Embryonic facial prominence (tissue), 1 donor: ENCODE measurements at regions not wholly inside any gene's neighbourhood (a gene's known extent, or its start where the extent isn't known, plus 50 kb on each side); places are given as distances from the start of the nearest gene placed in this dataset.
A peak's percentile ranks its signal among the peaks of the same experiment; 100 is the strongest.
"Not testable (repeated sequence)": the region's sequence is repeated elsewhere in the genome, so short reads cannot be mapped to it uniquely, and the experiment has no call there.

ENCODE experiments used
- DNase-seq: peaks from one replicate; pipeline ENCODE4 v3.0.0-alpha.2; 2016; ENCODE audit errors: extremely low spot score

DNA sequence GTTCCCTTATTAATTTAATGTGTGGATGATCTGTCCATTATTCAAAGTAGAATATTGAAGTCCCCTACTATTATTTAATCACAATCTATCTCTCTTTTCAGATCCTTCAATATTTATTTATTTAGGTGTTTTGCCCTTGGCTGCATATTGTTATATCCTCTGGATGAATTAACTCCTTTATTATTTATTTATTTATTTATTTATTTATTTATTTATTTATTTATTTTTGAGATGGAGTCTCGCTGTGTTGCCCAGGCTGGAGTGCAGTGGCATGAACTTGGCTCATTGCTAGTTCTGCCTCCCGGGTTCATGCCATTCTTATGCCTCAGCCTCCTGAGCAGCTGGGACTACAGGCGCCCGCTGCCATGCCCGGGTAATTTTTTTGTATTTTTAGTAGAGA, 776.6 kb upstream of the NXPH2 start:
- DNase-seq: no peak

DNA sequence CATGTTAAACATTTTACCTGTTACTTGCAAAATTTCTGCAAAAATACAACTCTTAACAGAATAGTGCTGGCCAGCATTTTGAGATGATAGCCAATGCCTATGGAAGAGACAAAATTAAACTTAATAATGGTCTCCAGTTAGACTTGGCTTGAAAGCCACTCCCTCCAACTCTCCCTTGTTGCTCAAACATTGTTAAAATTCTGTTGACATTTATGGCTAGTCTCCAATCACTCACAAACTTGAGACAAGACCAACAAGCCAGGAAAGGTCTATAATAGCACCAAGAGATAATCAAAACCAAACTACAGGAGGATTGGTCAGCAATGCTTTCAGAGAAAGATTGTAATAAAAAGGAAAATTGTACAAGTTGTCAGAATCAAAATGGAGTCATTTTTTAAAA, 770.7 kb upstream of the NXPH2 start:
- no peak for DNase-seq

DNA sequence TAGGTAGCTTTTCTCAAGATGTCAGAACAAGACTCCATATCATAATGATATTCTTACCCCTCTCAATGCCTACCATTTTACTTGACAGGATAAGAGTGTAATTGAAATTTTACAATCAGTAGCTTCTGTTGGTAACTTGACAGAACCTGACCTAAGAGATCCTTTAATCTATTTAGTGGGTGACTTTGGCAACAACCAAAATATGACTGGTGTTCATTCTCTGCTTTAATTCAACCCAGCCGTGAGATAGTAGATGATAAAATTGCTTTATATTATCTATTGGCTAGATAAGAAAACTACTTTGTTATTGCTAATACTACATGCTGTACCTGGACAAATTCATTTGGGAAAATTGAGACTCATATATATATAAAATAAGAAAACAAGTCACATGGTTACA, 770.2 kb upstream of the NXPH2 start:
- no peak for DNase-seq

DNA sequence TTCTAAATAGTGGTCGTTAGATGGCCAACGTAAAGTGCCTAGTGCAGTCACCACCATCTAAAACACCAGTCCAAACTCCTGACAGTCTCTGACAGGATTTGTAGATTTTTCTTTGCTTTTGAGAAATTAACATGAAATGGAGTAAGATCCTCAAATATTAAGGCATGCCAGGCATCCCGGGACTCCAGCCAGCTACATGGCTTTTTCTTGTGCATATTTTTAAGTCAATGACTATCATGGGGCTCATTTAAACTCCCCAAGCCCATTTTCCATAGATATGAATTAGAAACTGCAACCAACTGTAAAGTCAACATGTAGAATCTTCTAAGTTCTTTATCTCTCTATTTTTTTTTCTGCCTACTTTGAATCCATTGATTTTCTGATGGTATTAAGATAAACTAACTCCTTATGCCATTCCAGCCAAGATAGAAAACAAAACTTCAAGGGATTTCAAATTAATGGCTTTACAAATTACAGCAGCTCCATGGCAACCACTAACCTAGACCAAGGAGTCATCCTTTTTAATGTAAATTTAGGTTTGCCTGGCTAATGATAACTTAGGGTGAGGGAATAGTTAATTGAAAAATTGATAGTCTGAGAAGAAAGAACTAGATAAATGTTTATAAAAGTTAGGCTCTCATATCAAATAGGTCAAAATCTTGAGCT, 764.1 kb upstream of the NXPH2 start:
- no peak for DNase-seq

DNA sequence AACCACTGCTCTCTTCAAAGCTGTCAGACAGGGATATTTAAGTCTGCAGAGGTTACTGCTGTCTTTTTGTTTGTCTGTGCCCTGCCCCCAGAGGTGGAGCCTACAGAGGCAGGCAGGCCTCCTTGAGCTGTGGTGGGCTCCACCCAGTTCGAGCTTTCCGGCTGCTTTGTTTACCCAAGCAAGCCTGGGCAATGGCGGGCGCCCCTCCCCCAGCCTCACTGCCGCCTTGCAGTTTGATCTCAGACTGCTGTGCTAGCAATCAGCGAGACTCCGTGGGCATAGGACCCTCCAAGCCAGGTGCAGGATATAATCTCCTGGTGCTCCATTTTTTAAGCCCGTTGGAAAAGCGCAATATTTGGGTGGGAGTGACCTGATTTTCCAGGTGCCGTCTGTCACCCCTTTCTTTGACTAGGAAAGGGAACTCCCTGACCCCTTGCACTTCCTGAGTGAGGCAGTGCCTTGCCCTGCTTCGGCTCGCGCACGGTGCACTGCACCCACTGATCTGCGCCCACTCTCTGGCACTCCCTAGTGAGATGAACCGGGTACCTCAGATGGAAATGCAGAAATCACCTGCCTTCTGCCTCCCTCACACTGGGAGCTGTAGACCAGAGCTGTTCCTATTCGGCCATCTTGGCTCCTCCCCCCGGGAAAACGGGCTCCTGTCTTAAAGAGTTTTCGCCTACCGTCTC, 758.3 kb upstream of the NXPH2 start:
- not testable (repeated sequence) for DNase-seq

DNA sequence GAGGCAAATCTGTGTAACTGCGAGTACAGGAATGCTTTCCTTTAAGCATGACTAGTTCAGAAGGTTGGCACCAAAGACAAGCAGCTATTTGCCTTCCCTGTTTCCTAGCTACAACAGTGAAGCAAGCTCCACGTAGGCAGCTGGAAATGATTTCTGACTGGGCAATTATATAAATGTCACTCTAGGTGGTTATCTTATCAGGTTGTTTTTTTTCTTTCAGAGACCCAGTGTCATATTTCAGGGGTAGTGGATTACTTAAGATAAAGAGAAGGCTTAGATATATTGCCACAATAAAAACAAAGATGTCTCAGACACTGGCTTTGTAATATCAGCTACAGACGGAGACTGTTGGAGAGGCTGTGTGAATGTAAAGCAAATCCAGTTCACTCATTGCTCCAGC, 748.9 kb upstream of the NXPH2 start:
- DNase-seq: peak; percentile 31

DNA sequence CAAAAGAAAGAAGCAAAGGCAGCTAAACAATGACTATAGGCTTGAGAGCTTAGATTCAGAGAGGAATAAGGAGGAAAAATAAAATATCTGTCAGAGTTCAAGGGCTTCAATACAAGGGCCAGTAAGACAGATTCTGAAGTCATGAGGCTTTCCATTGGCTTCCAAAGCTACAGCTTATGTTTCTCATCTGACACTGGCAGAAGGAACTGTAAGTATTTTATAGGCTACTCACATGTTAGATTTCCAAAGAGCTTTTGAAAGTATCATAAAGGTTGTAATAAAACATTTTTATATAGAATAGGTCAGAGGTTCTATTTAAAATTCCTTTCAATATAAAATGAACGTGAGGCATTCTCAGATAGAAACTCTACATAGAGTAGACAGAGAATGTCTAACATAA, 746.6 kb upstream of the NXPH2 start:
- DNase-seq: no peak

DNA sequence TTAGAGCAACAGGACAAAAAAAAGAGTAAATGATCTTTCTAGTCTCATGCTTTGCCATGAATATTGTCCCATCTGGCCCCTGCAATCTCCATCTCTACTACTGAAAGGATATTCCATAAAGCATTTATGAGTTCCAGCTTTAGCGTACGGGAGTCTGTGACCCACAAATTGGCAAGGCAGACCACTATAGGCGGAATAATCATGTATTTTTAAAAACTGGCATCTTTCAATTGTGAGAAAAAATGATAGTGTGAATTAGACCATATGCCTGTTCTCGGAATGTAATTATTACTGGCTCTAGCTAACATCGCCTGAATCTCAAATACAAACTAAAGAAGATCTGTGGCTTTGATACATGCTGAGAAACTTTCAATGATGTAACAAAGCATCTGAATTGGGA, 738.1 kb upstream of the NXPH2 start:
- no peak for DNase-seq

DNA sequence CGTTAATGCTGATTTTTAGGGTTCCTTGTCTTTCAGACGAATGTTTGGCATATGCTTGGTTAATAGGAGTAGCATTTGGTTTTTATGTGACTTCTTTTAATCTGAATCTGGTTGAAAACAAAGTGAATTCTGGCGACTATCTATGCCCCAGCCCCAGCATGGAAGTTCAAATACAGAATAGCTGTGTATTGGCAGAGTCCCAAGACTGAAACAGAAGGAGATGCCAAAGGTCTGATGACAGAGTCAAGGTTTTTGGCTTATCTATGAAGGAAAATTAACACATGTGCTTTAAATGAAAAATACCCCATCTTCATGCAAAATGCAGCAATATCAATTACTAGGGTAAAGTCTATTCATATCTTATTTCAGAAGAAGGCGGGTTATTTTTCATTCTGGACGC, 734.8 kb upstream of the NXPH2 start:
- no peak for DNase-seq

DNA sequence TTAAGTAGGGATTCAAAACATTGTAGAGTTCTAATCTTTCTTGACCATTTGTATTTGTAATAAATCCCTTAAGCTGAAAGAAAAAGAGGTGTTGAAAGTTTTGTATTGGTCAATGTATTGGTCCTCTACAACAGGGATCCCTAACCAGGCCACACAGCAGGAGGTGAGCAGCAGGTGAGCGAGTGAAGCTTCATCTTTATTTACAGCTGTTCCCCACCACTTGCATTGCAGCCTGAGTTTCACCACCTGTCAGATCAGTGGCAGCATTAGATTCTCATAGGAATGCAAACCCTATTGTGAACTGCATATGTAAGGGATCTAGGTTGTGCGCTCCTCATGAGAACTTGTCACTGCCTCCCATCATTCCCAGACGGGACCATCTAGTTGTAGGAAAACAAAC, 715.7 kb upstream of the NXPH2 start:
- DNase-seq: no peak

DNA sequence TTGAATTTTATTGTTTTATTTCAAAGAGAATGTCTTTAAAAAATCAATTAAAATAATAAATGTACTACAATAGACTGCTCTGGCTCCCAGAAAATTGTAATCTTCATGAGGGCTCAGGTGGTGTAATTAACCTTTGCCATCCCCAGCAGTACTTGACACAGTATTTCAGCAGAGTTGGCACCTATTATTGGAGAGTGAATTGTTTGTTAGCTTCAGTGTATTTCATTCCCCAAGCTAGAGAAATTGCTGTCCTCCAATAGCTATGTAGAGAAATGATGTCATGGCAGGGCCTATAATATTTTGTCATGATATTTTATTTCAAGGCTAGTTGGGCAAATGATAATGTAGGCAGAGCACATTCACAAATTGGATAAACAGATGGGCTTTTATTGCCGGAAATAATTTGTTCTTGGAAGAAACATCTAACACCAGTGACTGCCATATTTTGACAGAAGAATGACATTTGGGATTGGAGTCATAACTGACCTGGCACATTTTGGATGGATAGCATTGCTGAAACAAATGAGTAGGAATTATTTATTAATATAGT, 712.0 kb upstream of the NXPH2 start:
- DNase-seq: no peak

DNA sequence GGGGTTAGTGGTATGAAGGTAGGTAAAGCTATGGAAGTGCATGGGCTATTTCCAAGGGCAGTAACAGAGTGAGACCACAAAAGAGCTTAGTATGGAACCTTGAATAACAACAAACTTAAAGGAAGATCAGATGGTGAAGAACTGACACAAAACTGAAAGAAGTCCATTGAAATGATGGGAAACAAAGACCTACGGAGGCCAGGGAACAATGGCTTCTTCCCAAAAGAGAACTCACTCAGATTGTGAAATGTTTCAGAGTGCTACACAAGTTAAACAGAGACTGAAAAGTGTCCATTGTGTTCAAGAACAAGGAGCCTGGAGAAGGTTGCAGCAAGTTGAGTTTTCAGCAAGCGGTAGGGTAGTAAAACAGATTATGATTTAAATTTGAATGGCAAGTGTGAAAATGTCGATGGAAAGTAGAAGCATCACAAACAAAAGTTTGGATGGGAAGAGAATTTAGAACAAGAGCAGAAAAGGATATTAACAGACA, 700.0 kb upstream of the NXPH2 start:
- no peak for DNase-seq

DNA sequence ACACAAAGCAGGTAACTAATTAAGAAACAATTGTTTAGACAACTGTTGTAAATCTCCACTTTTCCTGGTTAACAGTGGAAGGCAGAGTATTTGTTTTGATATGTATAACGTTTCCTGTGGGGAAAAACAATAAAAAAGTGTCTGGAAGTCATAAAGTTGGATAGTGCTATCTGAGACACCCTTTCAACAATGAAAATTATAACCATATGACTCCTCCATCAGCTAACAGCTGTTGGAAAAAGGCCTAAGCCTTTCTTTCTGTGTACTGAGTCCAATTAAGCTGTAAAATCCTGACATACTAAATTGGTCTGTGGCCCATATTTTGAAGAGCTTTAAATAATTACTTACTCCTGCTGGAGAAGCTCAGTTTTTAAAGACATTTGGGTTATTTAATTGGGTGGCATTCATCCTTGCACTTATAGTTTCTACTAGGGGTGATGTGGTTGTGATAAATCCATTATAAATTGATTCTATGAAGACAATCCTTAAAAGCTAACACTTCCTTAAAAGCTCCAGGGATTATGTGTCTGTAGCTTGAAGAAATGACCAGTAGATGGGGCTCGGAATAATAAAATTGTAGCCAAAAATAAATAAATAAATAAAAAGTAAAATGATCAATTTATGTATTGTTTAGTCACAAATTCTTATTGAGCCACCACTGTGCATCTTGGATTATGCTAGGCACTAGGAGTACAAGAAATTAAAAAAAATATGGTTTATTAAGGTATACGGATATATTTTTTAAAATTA, 698.1 kb upstream of the NXPH2 start:
- DNase-seq: peak; percentile 30

DNA sequence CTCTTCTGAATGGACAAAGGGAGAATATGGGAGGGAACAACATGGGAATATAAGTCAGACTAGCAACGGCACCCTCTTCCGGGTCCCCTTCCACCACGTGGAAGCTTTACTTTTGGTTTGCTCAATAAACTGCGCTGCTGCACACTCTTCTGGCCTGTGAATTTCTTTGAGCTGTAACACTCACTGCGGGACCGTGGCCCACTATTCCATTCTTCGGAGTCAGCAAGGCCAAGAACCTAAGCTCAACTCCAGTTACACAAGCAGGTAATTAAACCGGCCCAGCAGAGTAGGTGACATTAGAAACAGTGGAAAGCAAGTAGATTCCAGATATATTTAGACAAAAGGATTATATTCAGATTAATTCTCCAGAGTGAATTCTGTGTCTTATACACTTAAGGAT, 697.4 kb upstream of the NXPH2 start:
- no peak for DNase-seq

DNA sequence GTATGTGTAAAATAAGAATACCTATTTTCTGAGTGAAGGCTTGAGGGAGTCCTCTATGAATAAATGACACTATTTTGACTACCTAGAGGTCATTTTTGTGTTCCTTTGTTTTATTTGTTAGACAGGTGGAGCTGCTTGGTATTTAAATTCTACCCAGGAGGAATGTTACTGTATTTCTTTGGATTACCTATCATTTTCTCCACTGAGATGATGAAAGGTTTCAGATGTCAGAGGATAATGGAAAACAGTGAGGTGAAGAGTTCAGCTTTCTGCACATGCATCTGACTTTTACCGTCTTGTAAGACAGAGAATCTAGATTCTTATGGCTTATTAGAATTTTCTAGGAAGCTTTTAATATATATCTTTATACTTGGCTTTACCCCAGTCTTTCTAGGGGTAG, 689.8 kb upstream of the NXPH2 start:
- no peak for DNase-seq

DNA sequence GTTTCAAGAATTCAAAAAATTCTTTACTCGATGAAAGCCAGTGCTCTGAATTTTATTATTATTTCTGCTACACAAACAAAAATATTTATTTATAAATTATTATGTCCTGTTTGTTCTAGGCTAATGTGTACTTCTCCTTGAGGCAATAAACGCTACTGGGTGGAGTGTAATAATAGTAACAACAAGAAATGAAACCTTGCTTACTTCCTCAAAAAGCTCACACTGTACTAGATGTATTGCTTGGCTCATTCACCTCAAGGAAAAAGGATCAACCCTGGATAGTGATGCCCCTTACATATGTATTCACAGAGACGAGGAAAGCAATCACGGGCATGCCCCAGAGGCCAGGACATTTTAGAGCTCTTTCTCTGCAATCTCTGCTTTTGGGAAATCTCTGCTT, 685.6 kb upstream of the NXPH2 start:
- DNase-seq: no peak

DNA sequence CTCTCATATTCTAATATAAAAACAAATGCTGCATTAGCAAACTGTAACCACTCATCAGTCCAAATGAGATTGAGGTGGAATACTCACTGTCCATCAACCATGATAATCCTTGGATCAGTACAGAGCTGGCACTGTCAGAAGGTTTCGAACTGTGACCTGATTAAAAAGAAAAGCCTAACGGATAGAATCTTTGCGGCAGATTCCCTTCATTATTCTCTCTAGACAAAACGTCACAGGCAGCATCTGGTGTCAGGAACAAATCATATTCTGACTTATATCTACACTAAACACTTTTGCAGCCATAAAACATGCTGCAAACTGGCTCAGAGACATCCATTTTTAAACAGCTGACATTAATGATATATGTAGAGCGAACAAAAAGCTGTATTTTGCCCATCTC, 677.7 kb upstream of the NXPH2 start:
- no peak for DNase-seq

DNA sequence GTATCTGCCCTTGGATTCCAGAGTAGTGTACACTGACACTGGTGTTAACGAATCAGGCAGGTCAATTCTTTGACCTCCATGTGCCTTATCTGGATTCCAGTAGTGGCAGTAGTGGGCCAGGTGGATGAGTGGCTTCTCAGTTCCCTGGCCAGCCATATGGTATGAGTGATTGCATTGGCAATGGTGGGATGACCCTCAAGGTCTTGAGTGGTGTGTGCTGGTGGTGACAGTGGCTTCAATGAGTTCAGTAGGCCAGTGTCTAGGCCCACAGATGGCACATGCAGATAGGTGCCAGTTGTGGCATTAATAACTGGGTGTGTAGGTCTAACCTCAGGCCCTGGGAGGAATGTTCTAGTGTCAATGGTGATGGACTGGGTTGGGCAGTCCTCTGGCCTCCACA, 674.1 kb upstream of the NXPH2 start:
- no peak for DNase-seq

DNA sequence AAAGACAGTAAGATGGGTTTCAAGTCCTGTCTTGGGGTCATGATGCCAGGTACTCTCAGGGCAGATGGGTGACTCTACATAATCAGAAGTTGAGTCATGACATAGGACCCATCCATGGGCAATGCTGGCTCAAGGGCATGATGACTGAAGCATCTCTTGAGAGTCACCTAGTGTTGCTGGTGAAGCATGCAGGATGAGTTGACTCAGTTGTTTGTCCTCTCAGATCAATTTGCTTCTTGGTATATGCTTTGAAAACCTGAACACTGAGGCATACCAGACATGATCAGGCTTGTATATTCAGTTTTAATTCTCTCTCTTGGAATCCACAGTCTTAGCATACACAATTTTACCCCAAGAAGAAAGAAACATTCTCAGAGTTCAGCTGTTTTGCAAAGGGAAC, 658.9 kb upstream of the NXPH2 start:
- no peak for DNase-seq

DNA sequence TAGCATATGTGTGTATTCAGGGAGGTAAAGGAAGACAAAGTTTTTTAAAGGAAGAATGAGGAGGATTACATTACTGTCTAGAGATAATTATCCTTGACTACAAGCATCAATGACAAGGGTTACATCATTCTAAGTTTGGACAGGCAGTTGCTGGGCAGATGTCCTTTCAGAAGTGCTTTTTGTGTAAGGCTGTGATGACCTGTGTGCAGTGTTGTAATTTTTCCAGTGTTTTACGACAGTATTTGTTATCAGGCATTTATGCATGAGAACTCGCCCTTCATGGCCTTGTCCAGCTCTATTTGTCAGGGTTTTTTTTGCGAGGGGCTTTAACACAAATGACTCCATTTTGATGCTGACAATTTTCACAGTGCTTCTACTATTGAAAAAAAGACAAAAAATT, 658.3 kb upstream of the NXPH2 start:
- DNase-seq: no peak

DNA sequence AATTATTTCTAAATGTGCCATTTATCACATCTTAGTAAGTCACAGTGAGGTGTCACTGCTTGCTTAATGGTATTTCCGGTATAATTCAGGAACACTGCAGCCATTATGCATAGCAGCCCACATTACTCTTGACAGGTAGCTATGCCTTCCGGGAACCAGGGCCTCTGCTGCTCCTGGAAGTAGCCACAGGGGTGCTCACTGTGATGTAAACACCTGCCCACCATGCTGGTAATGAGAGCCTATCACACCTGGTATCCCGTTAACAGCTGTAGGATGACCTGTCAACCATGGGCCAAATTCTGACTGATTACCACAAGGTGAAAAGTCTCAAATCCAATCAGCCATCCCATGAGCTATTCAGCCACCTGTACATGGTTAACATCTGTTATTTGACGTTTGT, 647.0 kb upstream of the NXPH2 start:
- DNase-seq: no peak

DNA sequence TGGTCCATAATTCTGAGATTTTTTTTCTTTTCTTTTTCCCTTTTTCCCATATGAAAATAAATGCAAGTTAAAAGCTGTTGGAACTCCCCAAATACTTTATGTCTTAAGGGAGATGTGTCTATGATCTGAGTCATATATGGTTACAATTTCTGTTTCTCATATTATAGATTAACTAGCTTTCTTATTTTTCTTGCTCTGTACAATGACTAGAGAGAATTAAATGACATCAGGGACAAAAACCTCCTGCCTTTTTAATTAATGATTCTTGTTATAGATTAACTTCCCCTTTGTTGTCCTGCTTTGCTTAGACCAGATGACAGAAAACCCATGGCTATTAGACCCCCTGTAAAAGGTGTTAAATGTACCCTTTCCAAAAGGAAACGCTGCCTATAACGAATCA, 643.9 kb upstream of the NXPH2 start:
- no peak for DNase-seq

DNA sequence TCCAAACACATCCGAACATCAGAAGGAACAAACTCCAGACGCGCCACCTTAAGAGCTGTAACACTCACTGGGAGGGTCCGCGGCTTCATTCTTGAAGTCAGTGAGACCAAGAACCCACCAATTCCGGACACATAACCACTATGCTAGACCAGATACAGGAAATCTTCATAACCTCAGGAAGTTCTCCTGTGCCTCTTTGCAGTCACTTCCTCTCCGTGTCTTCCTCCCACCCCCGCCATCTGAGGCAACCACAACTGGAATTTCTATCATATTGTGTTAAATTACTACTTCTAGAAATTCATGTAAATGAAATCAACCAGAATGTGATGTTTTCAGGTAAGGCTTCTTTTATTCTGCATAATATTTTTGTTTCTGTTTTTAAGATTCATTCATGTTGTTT, 631.0 kb upstream of the NXPH2 start:
- no peak for DNase-seq
